Prostate gland (tissue), 2 donors: ENCODE measurements at regions not wholly inside any gene's neighbourhood (a gene's known extent, or its start where the extent isn't known, plus 50 kb on each side); places are given as distances from the start of the nearest gene placed in this dataset.

Source experiments
- DNase-seq: peaks from one replicate; pipeline ENCODE4 v3.0.0-alpha.2; 2019; ENCODE audit warnings: low spot score
- H3K27ac ChIP-seq, 2 donors: fragments of 200-600 bp; sonication (generic); 2 replicates each; pipeline ENCODE4 v1.5.1; 2017 to 2019
- H3K27me3 ChIP-seq: fragments of 200-600 bp; sonication (generic); replicated peaks from 2 replicates; pipeline ENCODE4 v1.5.1; 2019; ENCODE audit not compliant: insufficient read depth
- H3K36me3 ChIP-seq, 2 donors: fragments of 200-600 bp; sonication (generic); 1 replicate in 1 of 2; 2 replicates in 1 of 2; pipeline versions ENCODE4 v1.5.1 to v1.8.1; 2017 to 2019
- H3K4me1 ChIP-seq: fragments of 200-600 bp; sonication (generic); replicated peaks from 2 replicates; pipeline ENCODE4 v1.5.1; 2019
- H3K4me3 ChIP-seq, 2 donors: fragments of 200-600 bp; sonication (generic); 2 replicates each; pipeline ENCODE4 v1.5.1; 2017 to 2019
- H3K9me3 ChIP-seq: fragments of 200-600 bp; sonication (generic); 2 replicates; pipeline ENCODE4 v1.5.1; 2017
- POLR2A ChIP-seq: fragments of 450-650 bp; IDR thresholded peaks from one replicate; pipeline ENCODE4 v1.6.1; 2016; ENCODE audit warnings: antibody characterized with exemption, mild to moderate bottlenecking
- POLR2AphosphoS5 ChIP-seq: sonication (generic); formaldehyde crosslinking; IDR thresholded peaks from one replicate; pipeline ENCODE4 v1.6.1; 2017; ENCODE audit warnings: antibody characterized with exemption
- WGBS: methylation state at CpG from one replicate; pipeline ENCODE4 v1.1.5; 2018; 5-methylcytosine and 5-hydroxymethylcytosine counted together
- intact Hi-C: fragments of 100-400 bp; cut with DNase I; formaldehyde crosslinking; loops from one replicate; pipeline ENCODE4 v1.14.2; 2022
- TF ChIP-seq, protein P1 (sequence below), 4 experiments: fragments of 200-600 bp in 2 of 4; fragments of 450-650 bp in 2 of 4; sonication (generic) in 2 of 4; IDR thresholded peaks; 1 replicate in 3 of 4; 2 replicates in 1 of 4; pipeline ENCODE4 v1.5.1; 2016 to 2019; ENCODE audit warnings: antibody characterized with exemption in 4 of 4, mild to moderate bottlenecking in 2 of 4, moderate library complexity in 2 of 4

DNA sequence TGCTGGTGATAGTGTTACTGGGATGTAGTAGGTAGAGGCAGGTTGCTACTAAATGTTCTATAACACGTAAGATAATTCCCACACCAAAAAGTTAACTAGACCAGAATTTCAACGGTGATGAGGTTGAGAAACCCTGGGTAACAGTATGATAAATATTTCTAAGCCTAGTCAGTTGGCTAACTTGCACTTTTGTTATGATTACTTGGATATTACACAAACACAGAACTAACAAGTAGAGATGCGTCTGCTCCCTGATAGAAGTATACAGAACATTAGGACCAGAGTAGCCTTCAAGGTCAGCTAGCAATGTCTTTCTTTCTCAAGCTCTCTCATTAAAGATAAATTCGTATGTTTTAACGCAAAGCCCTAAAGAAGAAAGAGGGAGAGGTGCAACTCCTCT lies 86.2 kb upstream of the FZD8 start:
- no peaks in the 10 kb centered on the region for H3K27me3 ChIP-seq
- WGBS: 68% methylated on average over 5 of the region's 5 CpGs
- no peaks in the 10 kb centered on the region for H3K9me3 ChIP-seq
- no peaks in the 10 kb centered on the region for H3K4me1 ChIP-seq
- no peak overlapping the region for H3K4me3 ChIP-seq
- TF ChIP-seq POLR2A (no peak), POLR2AphosphoS5 (no peak)
- TF ChIP-seq, protein P1, sequence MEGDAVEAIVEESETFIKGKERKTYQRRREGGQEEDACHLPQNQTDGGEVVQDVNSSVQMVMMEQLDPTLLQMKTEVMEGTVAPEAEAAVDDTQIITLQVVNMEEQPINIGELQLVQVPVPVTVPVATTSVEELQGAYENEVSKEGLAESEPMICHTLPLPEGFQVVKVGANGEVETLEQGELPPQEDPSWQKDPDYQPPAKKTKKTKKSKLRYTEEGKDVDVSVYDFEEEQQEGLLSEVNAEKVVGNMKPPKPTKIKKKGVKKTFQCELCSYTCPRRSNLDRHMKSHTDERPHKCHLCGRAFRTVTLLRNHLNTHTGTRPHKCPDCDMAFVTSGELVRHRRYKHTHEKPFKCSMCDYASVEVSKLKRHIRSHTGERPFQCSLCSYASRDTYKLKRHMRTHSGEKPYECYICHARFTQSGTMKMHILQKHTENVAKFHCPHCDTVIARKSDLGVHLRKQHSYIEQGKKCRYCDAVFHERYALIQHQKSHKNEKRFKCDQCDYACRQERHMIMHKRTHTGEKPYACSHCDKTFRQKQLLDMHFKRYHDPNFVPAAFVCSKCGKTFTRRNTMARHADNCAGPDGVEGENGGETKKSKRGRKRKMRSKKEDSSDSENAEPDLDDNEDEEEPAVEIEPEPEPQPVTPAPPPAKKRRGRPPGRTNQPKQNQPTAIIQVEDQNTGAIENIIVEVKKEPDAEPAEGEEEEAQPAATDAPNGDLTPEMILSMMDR (IDR thresholded peaks at IDR 0.05): no peak
- intact Hi-C loops: no loop called here
- no peaks in the 10 kb centered on the region for H3K36me3 ChIP-seq
- no peak overlapping the region for H3K27ac ChIP-seq
- no peak for DNase-seq

DNA sequence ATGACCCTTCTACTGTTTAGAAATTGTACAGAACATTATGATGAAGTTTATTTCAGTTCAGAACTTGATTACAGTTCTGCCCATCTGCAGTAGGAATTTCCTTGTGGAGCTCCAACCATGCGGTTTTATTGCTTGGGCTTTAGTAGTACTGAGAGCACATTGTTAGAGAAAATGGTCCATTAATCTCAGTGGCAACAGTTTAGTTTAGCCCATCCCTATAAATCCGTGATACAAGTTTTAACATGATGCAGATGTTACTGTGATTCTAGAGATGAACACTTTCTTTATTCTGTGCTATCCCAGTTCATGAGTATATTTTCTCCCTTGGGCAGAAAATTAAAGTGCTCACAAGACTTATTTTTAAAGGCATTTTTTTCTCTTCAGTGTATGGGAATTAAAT lies 84.8 kb upstream of the FZD8 start:
- Histone ChIP-seq H3K9me3 (no peaks in the 10 kb centered on the region), H3K36me3 (no peaks in the 10 kb centered on the region), H3K4me3 (no peak overlapping the region), H3K4me1 (no peaks in the 10 kb centered on the region), H3K27me3 (no peaks in the 10 kb centered on the region), H3K27ac (no peak overlapping the region)
- 10% methylated on average over 2 of the region's 2 CpGs for WGBS
- TF ChIP-seq, protein P1 (IDR thresholded peaks at IDR 0.05): no peak
- TF ChIP-seq POLR2AphosphoS5: no peak
- no peak for TF ChIP-seq POLR2A
- no peak for DNase-seq
- intact Hi-C loops: no loop called here

DNA sequence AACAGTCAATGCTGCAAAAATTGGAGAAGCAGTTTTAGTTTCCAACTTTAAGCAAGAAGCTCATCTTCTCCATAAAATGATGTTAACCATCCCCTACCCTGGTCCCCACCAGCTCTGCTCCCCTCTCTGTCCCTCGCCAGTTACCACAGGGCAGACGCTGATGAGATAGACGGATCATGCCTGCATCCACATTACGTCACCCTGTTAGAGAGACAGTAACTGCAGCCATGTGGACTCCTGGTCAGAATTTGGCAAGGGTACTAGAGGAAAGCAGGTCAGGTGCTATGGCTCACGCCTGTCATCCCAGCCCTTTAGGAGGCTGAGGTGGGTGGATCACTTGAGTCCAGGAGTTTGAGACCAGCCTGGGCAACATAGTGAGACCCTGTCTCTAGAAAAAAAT lies 81.9 kb upstream of the FZD8 start:
- Histone ChIP-seq H3K4me3 (no peak overlapping the region), H3K27ac (no peak overlapping the region), H3K9me3 (no peaks in the 10 kb centered on the region), H3K4me1 (no peaks in the 10 kb centered on the region), H3K36me3 (no peaks in the 10 kb centered on the region), H3K27me3 (no peaks in the 10 kb centered on the region)
- intact Hi-C loops: no loop called here
- no peak for TF ChIP-seq POLR2AphosphoS5
- TF ChIP-seq POLR2A: no peak
- DNase-seq: no peak
- WGBS: 91% methylated on average over 5 of the region's 5 CpGs

DNA sequence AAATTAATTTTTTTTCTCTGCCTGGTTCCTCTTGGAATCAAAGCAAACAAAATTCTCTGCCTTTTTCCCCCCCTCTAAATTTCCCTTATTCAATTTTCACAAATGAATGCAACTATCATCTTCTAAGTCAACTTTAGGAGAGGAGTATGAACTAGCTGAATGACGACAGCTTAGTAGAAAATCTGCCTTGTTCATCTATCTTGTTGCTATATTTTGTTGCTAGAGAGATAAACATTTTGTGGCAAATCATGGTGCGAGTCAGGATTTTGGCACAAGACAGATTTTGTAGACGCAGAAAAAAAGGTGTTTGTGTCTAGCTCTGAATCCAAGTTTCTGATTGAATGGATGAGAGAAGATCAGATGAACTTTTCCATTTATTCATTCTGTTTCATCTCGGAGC lies 81.0 kb upstream of the FZD8 start:
- intact Hi-C loops: no loop called here
- H3K4me1 ChIP-seq: no peaks in the 10 kb centered on the region
- no peak for DNase-seq
- no peak overlapping the region for H3K4me3 ChIP-seq
- H3K27me3 ChIP-seq: no peaks in the 10 kb centered on the region
- H3K9me3 ChIP-seq: no peaks in the 10 kb centered on the region
- WGBS: 86% methylated on average over 4 of the region's 4 CpGs
- no peak overlapping the region for H3K27ac ChIP-seq
- TF ChIP-seq POLR2A: no peak
- no peaks in the 10 kb centered on the region for H3K36me3 ChIP-seq

DNA sequence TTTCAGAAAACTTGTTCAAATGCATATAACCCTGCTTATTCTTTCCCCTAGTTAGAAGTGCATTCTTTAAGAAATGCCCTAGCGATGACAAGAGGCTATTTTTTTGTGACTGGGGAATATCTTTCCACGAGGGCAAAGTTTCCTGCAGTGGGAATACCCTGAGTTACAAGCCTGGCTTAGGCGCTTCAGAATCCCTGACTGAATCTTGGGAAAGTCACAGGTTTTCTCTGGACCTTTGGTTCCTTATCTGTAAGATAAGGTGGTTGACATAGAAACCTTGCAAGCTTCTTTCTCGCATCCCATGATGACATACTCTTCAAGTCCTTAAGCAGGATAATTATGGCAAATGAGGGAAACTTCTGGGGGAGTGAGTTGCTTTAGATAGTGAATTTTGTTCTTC lies 80.5 kb upstream of the FZD8 start:
- Histone ChIP-seq H3K36me3 (no peaks in the 10 kb centered on the region), H3K9me3 (no peaks in the 10 kb centered on the region), H3K27ac (no peak overlapping the region), H3K4me1 (no peaks in the 10 kb centered on the region), H3K27me3 (no peaks in the 10 kb centered on the region), H3K4me3 (no peak overlapping the region)
- TF ChIP-seq, protein P1 (IDR thresholded peaks at IDR 0.05): no peak
- TF ChIP-seq POLR2A: no peak
- TF ChIP-seq POLR2AphosphoS5: no peak
- intact Hi-C loops: no loop called here
- no peak for DNase-seq
- WGBS: 92% methylated on average over 4 of the region's 4 CpGs

DNA sequence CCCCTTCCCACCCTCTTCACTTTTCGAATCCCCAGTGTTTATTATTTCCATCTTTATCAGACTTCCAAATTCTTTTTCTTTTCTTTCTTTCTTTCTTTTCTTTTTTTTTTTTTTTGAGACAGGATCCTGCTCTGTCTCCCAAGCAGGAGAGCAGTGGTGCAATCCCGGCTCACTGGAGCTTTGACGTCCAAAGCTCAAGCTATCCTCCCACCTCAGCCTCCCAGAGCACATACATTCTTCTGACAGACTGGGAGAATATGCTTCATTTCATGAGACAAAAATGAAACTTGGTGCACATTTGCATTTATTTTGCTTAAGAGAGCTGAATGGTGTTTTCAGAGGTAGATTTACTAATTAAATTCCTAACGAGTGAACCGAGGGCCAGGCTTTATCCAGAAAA lies 80.1 kb upstream of the FZD8 start:
- Histone ChIP-seq H3K36me3 (no peaks in the 10 kb centered on the region), H3K27ac (no peak overlapping the region), H3K27me3 (no peaks in the 10 kb centered on the region), H3K4me1 (no peaks in the 10 kb centered on the region), H3K9me3 (no peaks in the 10 kb centered on the region), H3K4me3 (no peak overlapping the region)
- TF ChIP-seq POLR2AphosphoS5: no peak
- TF ChIP-seq, protein P1 (IDR thresholded peaks at IDR 0.05): no peak
- no peak for TF ChIP-seq POLR2A
- DNase-seq: no peak
- WGBS: 97% methylated on average over 5 of the region's 5 CpGs
- intact Hi-C loops: no loop called here
